ENCODE measurements at regions not wholly inside any gene's neighbourhood (a gene's known extent, or its start where the extent isn't known, plus 50 kb on each side); places are given as distances from the start of the nearest gene placed in this dataset.

DNA sequence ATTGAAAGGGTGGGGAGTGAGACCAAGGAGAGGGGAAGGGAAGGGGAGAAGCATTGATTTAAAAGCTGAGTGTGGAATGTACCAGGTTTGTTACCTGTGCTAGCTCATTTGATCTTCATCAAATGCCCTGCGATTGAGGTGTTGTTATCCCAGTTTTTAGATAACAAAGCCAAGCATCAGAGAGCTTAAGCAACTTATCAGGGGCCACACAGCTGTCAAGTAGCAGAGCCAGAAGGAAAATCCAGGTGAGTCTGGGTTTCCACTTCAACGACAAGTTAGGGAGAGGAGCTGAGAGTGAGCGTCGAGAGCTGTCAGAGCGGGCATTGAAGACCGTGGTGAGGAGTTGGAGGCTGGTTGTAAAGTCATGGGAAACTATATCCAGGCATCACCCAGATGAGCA, 146.9 kb upstream of the IRF2BP2 start:
- no peak overlapping the region for H3K4me3 ChIP-seq (ENCODE audit: low read depth, low read length, poor library complexity, severe bottlenecking)
- no peak overlapping the region for H3K27ac ChIP-seq (ENCODE audit: low read depth, low read length, poor library complexity, severe bottlenecking)
- H3K9me3 ChIP-seq (ENCODE audit: low read depth, low read length, poor library complexity, severe bottlenecking): no peaks in the 10 kb centered on the region
- TF ChIP-seq, protein P1, sequence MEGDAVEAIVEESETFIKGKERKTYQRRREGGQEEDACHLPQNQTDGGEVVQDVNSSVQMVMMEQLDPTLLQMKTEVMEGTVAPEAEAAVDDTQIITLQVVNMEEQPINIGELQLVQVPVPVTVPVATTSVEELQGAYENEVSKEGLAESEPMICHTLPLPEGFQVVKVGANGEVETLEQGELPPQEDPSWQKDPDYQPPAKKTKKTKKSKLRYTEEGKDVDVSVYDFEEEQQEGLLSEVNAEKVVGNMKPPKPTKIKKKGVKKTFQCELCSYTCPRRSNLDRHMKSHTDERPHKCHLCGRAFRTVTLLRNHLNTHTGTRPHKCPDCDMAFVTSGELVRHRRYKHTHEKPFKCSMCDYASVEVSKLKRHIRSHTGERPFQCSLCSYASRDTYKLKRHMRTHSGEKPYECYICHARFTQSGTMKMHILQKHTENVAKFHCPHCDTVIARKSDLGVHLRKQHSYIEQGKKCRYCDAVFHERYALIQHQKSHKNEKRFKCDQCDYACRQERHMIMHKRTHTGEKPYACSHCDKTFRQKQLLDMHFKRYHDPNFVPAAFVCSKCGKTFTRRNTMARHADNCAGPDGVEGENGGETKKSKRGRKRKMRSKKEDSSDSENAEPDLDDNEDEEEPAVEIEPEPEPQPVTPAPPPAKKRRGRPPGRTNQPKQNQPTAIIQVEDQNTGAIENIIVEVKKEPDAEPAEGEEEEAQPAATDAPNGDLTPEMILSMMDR (conservative IDR thresholded peaks at IDR 0.05; ENCODE audit: low read depth, low read length): no peak
- CTCF ChIA-PET: no interaction called here
- intact Hi-C loops (cut with micrococcal nuclease; ENCODE audit: unreplicated experiment): no loop called here
- H3K4me1 ChIP-seq (ENCODE audit: insufficient read depth, low read length, poor library complexity, severe bottlenecking): peaks cover 10% of the 10 kb centered on the region
- BruUV-seq (replicated peaks): no TSS peak
- no peaks in the 10 kb centered on the region for H3K36me3 ChIP-seq (ENCODE audit: insufficient read depth, low read length, poor library complexity, severe bottlenecking)
- POLR2A ChIA-PET (ENCODE audit: low non-redundant PET): no interaction called here
- H3K27me3 ChIP-seq (replicated peaks; ENCODE audit: insufficient read depth, low read depth, low read length, poor library complexity): no peaks in the 10 kb centered on the region
- no peak for DNase-seq (ENCODE audit: low spot score)

DNA sequence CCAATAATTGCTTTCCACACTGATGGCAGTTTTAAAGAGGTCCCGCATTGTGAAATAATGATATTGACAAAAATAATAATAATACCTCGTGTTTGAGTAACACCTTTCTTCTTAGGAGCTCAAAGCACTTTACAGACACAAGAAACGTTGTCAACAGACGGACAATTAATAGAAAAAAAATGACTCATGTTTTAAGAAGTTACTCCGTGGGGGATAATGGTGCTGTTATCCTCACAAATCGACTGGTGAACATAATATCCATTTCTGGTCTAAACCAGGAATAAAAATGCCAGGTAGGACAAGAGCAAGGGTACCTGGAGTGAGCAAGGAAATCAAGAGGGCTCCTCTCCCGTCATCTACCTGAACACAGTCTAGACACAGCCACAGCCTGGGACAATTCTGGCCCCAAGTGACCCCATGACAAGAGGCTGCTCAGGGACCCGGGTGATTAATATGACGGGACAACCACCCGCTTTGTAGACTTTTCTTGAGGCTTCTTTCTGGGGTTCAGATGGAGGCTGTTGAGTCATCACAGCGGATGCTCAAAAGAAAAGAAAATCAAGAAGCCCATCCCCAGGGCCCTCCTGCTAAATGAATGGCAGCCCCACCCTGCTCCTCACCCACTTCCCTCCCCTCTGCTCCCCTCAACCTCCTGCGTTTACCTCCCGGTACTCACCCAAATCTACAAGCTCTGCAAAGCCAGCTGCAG, 146.2 kb upstream of the IRF2BP2 start:
- H3K4me3 ChIP-seq (ENCODE audit: low read depth, low read length, poor library complexity, severe bottlenecking): no peak overlapping the region
- H3K36me3 ChIP-seq (ENCODE audit: insufficient read depth, low read length, poor library complexity, severe bottlenecking): no peaks in the 10 kb centered on the region
- CTCF ChIA-PET: no interaction called here
- no peak for DNase-seq (ENCODE audit: low spot score)
- no peak overlapping the region for H3K27ac ChIP-seq (ENCODE audit: low read depth, low read length, poor library complexity, severe bottlenecking)
- no peaks in the 10 kb centered on the region for H3K9me3 ChIP-seq (ENCODE audit: low read depth, low read length, poor library complexity, severe bottlenecking)
- intact Hi-C loops (cut with micrococcal nuclease; ENCODE audit: unreplicated experiment): no loop called here
- POLR2A ChIA-PET (ENCODE audit: low non-redundant PET): no interaction called here
- no peaks in the 10 kb centered on the region for H3K27me3 ChIP-seq (replicated peaks; ENCODE audit: insufficient read depth, low read depth, low read length, poor library complexity)
- TF ChIP-seq EZH2 (IDR thresholded peaks at IDR 0.05; ENCODE audit: borderline replicate concordance, low read depth, low read length, poor library complexity, severe bottlenecking): no peak
- TF ChIP-seq, protein P1 (conservative IDR thresholded peaks at IDR 0.05; ENCODE audit: low read depth, low read length): no peak
- H3K4me1 ChIP-seq (ENCODE audit: insufficient read depth, low read length, poor library complexity, severe bottlenecking): peaks cover 10% of the 10 kb centered on the region
- no TSS peak for BruUV-seq (replicated peaks)

DNA sequence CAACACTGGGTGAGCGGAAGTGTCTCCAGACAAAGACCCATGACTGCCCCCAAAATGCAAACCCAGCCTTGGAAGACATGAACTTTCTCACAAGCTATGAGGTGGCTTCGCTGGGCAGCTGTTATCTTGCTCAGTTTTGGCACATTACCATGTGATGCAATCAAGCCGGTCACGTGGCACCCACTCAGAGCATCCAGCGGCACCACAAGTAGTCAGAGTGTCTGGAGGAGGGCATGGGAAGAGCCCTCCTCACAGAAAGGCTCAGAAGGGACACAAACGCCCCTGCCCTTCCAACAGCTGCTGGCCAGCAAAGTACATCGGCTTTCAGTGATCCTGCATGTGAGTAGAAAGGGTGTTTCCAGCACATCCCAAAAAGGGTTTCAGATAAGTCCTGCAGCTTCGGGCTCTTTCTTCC, 145.5 kb upstream of the IRF2BP2 start:
- no TSS peak for BruUV-seq (replicated peaks)
- CTCF ChIA-PET: no interaction called here

More for the DNA sequence above, 145.5 kb upstream of the IRF2BP2 start:
- peaks cover 10% of the 10 kb centered on the region for H3K4me1 ChIP-seq (ENCODE audit: insufficient read depth, low read length, poor library complexity, severe bottlenecking)
- H3K27ac ChIP-seq (ENCODE audit: low read depth, low read length, poor library complexity, severe bottlenecking): no peak overlapping the region
- peak; percentile 65 for DNase-seq (ENCODE audit: low spot score)
- no peak overlapping the region for H3K4me3 ChIP-seq (ENCODE audit: low read depth, low read length, poor library complexity, severe bottlenecking)
- intact Hi-C loops (cut with micrococcal nuclease; ENCODE audit: unreplicated experiment): no loop called here
- no peaks in the 10 kb centered on the region for H3K9me3 ChIP-seq (ENCODE audit: low read depth, low read length, poor library complexity, severe bottlenecking)
- H3K36me3 ChIP-seq (ENCODE audit: insufficient read depth, low read length, poor library complexity, severe bottlenecking): no peaks in the 10 kb centered on the region
- no peaks in the 10 kb centered on the region for H3K27me3 ChIP-seq (replicated peaks; ENCODE audit: insufficient read depth, low read depth, low read length, poor library complexity)
- POLR2A ChIA-PET (ENCODE audit: low non-redundant PET): no interaction called here
- TF ChIP-seq, protein P1 (conservative IDR thresholded peaks at IDR 0.05; ENCODE audit: low read depth, low read length): no peak
- TF ChIP-seq EZH2 (IDR thresholded peaks at IDR 0.05; ENCODE audit: borderline replicate concordance, low read depth, low read length, poor library complexity, severe bottlenecking): no peak
